IMR-90 (cell line): ENCODE measurements at regions not wholly inside any gene's neighbourhood (a gene's known extent, or its start where the extent isn't known, plus 50 kb on each side); places are given as distances from the start of the nearest gene placed in this dataset.

ENCODE experiments used
- CTCF ChIP-seq: conservative IDR thresholded peaks from 2 replicates; pipeline ENCODE4 v1.5.1; 2012; ENCODE audit warnings: mild to moderate bottlenecking, low read depth, low read length, improper control_type of control experiment
- MAZ ChIP-seq: IDR thresholded peaks from 2 replicates; pipeline ENCODE4 v1.6.1; 2012; ENCODE audit warnings: low read depth, mild to moderate bottlenecking, low read length, improper control_type of control experiment, moderate library complexity, borderline replicate concordance
- RAD21 ChIP-seq: IDR thresholded peaks from 2 replicates; pipeline ENCODE4 v1.6.1; 2012; ENCODE audit warnings: low read length, improper control_type of control experiment
- RCOR1 ChIP-seq: IDR thresholded peaks from 2 replicates; pipeline ENCODE4 v1.6.1; 2012; ENCODE audit warnings: mild to moderate bottlenecking, low read length, improper control_type of control experiment; ENCODE audit not compliant: insufficient replicate concordance
- USF2 ChIP-seq: fragments of 150-350 bp; IDR thresholded peaks from 2 replicates; pipeline ENCODE4 v1.6.1; 2017; ENCODE audit warnings: mild to moderate bottlenecking, antibody characterized with exemption, low read length, low read depth

GRCh38 chr2:455913-456312 lies 168.0 kb upstream of the ALKAL2 start:
- TF ChIP-seq CTCF = no peak
- TF ChIP-seq RCOR1 = no peak
- TF ChIP-seq MAZ = no peak
- TF ChIP-seq USF2 = no peak
- TF ChIP-seq RAD21 = no peak
